GM21717 (cell line): ENCODE measurements at regions not wholly inside any gene's neighbourhood (a gene's known extent, or its start where the extent isn't known, plus 50 kb on each side); places are given as distances from the start of the nearest gene placed in this dataset.
"Not testable (repeated sequence)": the region's sequence is repeated elsewhere in the genome, so short reads cannot be mapped to it uniquely, and the experiment has no call there.

Experiments
- ATAC-seq: cut with Tn5 transposase; IDR thresholded peaks from one replicate; pipeline ENCODE4 v1.9.1; 2021; ENCODE audit warnings: mild to moderate bottlenecking, moderate library complexity; ENCODE audit not compliant: unreplicated experiment

DNA sequence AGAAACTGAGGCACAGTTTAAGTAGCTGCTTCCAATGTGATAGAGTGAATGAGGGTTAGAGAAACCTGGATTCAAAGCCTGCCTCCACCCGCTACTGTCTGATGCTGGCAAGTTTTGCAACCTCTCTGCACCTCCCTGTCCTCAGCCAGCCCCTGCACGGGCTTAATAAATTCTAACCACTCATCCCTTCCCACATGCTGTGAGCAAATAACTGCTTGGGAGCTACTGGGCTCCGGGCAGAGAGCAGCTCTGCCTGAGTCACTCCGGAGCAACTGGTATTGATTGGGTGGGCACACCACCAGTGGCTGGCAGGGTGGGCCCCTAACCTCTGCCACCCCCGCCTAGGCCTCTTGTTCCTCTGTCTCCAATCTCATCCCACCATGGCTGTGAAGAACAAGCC, 104.3 kb upstream of the SYT13 start:
- no peak for ATAC-seq

DNA sequence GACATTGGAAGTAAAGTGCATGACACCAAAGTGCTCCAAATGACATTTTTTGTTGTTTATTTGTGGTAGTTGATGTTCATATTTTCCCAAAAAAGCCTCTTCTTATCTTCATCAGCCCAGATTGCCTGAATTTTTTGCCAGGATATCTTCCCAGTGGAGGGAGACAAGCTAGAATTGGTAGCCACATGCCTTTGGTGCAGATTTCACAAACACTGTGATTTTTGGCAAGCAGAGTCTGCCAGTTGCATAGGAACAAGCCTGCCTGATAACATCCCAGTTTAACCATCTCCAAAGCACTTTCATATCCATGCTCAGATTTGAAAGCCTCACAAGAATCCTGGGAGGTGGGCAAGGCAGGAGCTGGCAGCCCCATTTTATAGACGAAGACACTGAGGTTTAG, 102.3 kb upstream of the SYT13 start:
- ATAC-seq: no peak

DNA sequence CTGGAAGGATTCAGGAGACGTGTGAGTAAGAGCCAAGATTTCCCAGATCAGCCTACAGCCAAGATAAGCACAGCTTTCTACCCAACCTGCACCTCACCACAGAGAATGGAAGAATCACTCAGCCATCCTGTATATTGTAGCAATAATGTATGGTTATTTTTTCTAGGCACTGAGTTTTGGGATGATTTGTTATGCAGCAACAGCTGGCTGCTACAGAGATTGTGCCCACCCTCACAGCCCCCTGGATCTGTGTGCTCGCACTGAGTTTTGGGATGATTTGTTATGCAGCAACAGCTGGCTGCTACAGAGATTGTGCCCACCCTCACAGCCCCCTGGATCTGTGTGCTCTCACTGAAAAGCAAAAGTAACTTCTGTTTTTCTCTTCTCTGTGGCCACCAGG, 101.7 kb upstream of the SYT13 start:
- ATAC-seq: not testable (repeated sequence)

DNA sequence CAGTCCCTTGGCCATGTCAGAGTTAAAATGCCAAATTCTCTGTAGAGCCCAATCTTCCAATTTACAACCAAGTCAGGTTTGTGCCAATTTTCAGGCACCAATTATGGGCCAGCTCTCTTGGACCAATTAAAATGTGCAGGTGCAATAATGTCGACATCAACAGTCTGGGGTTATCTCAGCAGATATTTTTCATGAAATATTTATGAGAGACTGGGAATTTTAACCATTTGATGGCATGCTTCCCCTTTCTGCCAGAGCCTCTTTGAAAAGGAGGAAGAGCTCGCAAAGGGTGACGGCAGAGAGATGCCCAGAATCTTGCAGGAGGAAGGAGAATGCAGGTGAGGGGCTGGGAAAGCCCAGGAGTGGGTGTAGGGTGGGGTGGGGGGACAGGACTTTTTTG, 100.8 kb upstream of the SYT13 start:
- no peak for ATAC-seq

DNA sequence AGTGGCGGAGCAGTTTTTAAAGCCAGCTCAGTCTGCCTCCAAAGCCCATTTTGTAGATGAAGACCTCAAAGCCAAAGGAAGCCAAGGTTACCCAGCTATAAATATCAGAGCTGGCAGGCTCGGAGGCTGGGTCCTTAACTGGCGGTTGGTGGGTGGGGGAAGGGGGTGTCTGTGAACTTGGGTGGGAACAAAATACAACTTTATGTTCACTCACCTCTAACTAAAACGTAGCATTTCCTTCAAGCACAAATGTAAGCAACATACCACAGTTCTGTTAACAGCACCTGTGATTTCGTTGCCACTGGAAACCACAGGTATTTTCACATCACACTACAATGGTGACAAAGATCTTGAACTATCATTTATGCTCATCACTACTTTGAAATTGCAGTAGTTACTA, 99.7 kb upstream of the SYT13 start:
- ATAC-seq: no peak

DNA sequence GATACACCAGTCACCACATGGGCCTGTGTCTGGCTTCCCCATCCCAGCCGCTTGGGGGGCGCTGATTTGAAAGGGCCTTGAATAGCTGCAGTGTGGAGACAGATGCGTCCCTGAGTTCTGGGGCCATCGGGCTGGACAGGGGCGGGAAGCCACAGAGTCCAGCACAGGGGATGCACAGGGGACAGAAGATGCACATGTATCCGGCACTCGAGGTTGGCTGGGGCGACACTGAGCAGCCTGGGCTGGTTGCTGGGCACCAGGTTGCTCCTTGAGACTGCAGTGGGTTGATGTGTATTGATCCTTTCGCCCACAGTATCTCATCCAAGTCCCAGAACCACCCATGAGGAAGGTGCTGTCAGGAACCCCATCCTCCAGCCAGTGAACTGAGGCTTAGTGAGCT, 99.3 kb upstream of the SYT13 start:
- ATAC-seq: no peak

DNA sequence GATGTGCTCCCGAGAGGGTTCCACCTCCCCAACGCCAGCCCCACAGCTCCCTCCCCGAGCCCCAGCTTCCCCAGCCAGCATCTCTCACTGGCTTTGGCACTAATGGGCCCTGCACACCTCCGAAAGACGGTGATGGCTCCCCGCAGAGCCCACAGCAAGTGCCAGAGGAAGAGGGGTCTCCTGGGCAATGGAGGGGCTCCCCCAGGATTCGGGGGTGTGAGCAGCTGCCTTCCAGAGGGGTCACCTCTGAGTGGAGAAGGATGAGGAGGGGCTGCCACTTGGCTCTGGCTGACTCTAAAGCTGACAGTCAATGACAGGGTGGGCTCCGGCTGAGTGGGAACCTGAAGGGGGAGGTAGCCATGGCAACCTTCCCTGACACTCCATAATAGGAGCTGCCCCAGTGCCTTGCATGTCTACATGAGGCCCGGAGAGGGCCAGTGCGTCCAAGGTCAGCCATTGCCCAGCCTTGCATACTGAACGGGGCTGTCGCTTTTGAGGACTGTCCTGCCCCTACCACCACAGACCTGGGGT, 98.6 kb upstream of the SYT13 start:
- ATAC-seq: no peak

DNA sequence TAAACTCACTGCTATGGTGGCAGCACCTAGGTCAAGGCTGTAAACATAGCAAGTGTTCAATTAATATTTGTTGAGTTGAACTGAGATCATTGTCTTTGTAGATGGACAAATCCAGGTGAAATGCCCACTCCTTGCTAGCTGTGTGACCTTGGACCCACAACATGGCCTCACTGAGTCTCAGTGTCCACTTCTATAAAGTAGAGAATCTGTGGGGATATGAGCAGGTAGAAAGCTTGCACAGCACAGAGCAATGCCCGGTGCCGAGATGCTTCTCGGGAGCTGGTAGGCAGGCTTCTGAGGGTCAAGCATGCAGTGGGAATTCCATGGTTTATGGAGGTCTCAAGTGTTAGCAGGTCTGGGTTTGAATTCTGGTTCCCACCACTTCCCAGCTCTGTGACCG, 97.9 kb upstream of the SYT13 start:
- no peak for ATAC-seq

DNA sequence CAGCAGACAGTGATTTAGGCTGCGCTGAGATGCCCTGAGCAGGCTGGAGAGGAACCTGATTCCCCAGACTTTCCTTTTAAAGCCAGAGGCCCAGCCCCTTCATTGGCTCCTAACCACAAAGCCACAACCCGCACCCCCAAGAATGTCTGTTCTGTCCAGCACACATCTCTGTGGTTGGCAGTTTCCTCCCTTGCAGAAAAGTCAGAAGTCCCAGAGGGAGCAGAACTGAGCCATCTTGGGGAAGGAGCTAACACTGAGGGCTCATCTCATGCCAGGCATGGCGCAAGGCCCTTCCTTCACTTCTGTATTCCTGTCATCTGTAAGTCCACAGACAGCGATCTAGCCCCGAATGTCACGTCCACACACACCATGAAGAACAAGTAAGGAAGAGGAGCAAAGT, 97.1 kb upstream of the SYT13 start:
- no peak for ATAC-seq

DNA sequence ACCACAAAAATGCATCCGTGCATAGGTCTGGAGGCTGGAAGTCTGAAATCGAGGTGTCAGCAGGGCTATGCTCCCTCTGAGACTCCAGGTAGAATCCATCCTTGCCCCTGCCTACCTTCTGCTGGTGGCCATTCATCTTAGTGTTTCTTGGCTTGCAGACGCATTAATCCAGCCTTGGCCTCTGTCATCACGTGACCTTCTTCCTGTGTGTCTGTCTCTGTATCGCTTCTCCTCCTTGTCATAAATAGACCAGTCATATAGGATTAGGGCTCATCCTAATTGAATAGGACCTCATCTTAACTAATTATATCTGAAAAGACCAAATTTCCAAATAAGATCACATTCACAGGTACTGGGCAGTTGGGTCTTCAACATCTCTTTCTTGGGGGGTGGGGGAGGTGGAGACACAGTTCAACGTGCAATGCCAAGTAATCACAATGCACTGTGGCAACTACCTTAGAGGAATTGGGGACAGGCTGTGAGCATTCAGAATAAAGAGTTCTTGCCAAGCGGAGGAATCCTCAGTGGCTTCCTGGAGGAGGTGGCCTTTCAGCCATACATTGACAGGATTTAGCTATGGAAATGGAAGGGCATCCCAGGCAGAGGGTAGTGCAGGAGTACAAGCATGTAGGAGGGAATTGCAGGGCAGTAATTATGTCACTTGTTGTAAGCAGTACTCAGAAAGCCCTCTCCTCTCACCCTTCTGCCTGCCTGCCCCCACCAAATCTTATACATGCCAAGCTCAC, 96.2 kb upstream of the SYT13 start:
- no peak for ATAC-seq

DNA sequence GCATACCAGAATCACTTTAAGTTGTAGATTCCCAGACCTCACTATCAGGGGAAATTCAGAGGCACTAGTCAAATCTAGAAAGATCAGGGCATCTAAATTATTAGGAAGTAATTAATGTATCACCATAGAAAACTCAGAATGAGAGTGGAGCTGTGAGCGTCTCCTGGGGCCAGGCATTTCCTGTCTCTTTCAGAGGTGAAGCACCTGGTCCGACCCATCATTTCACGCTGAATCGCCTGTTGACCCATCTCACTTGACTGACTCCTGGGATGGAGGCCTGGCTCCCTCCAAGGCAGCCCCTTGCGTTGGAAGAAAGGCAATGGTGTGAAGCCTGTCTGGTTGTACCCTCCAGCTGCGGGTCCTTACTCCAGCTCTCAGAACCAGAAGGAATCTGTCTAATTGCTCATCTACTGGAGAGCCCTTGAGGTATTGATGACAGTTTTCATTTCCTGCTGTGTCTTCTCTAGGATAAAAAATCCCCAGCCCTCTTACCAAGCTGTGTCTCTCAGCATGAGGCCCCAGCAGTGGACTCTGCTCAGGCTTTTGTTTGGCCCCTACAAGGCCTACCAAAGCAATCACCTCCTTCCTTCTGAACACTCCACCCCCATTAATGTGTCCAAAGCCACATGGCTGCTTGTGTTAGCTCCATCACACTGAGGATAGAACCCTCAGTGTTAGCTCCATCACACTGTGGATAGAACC, 93.2 kb upstream of the SYT13 start:
- ATAC-seq: no peak

DNA sequence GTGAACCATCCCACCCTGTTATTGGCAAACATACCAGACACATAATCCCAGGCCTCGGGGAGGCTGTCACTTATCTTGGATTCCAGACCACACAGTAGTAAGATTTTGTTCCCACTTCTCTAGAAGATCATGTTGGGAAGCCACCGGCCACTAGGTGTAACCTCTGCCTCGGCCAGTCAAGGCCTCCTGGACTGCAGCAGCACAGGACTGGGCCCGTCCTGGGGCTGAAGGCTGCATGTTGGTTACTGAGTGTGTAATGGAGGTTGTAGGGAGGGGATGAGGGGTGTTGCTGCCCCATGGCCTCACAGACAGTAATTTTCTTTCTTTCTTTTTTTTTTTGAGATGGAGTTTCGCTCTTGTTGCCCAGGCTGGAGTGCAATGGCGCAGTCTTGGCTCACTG, 92.4 kb upstream of the SYT13 start:
- no peak for ATAC-seq

DNA sequence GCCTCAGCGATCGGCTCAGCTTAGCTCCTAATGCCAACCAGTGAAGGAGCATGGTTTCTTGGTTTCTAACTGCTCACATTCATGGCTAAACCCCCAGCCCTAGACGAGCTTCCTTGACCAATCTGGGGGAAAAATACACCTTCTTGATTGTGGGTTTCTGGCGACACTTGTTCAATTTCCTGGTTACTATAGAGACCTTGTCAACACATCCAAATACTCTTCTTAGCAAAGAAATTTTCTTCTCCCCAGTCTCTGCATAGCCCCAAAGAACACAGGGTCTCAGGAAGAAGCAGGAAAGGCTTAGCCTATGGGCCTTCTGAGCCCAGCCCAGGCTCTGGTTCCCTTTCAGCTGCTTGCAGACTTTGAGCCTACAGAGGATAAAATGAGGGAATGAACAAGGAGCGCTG, 88.5 kb upstream of the SYT13 start:
- ATAC-seq: no peak

DNA sequence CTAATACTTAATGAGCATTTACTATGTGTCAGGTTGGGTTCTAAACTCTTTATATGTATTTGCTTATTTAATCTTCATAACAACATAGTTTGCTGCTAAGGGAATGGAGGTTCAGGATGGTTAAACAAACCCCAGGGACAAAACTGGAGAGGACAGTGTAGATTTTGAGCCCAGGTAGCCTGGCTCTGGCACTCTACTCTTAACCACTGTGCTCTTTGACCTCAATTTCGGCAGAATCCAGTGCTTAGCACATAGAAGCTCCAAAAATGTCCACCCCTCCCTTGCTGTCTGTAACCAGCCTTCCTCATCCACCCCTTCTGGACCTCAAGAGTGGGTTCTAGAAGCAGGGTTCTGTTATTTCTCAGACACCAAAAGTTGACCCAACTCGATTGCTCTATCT, 88.0 kb upstream of the SYT13 start:
- no peak for ATAC-seq

DNA sequence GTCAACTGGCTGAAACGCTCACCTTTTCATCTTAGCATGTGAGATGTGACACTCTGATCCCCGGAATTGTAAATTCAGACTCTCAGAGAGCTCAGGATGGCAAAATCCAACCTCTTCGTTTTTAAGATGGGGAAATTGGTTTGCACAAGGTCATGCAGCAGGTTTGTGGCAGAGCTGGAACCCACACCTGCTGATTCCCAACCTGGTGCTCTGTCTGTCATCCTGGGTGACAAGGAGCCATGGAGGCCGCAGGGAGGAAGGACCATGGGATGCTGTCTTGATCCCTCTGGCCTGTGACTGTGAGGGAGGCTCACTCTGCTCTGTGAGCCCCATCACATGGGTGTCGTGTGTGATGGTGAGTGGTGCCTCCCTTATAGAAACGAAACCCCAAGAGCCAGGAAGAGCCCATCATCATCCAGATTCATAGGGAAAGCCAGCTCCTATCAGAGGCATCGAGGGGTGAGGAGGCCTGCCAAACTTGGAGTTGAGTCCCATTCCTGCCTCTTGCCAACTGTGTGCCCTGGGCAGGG, 87.4 kb upstream of the SYT13 start:
- no peak for ATAC-seq

DNA sequence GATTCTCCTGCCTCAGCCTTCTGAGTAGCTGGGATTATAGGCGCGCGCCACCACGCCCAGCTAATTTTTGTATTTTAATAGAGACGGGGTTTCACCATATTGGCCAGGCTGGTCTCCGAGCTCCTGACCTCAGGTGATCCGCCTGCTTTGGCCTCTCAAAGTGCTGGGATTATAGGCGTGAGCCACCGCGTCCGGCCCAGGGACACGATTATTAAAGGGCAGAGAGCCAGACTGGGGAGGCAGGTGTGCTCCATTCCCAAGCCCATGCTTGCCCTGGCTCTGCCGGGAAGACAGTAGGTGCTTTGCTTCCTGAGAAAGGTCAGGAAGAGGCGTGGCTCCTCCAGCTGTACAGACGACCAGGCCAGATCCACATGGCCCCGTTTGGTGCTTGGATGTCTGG, 86.3 kb upstream of the SYT13 start:
- not testable (repeated sequence) for ATAC-seq

DNA sequence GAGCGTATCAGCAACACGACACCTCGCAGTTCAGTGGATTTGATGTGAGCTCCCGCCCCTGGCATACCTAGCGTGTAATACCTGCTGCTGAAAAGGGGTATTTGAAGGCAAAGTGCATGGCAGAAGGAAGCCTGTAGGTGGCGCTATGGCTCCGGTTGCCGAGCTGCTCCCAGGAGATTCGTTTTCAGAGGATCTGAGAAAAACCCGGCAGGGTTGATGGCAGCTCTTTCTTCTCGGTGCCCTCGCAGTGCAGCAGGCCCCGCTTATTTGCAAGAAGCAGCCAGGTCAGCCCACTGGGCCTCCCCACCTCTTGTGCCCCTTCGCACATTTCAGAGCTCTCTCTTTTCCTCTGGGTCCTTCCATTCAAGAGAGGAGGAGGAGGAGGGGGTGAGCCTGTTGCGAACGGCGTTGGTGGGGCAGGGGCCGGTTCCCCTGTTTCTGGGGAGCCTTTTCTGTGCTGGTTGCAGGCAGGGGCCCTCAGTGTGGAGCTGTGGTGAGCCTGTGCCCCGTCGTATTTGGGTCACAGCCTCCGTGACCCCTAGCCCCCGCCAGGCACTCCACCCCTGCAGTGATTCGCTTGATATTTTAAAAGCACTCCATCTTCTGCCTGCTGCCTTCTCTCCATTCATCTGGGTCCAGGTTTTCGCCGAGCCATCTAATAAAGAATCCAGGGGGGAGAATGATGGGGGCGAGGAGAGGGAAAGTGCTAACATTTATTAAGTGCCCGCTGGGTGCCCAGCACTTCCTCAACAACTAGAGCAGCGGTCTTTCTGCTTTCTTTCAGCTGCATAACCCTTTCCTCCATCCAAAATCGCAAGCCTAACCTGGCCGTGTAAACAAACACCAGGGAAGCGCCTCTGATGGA, 85.3 kb upstream of the SYT13 start:
- no peak for ATAC-seq

DNA sequence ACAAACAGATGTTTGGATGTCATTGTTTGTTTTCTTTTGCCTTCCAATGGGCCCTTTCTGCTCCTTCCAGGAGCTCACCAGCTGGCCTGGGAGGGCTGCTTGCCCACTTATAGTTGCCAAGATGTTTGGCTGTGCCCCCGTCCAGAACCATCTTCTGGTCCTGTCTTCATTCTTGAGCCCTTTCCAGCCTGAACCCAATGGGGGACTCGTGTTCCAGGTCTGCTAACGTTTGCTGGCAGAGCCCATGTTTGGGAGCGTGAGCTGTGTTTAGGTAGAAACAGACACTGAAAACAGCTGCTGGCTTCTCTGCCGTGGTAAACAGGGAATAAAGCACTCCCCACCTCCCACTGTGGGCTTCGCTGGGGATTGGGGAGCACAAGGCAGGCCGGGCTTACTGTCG, 83.2 kb upstream of the SYT13 start:
- ATAC-seq: no peak

DNA sequence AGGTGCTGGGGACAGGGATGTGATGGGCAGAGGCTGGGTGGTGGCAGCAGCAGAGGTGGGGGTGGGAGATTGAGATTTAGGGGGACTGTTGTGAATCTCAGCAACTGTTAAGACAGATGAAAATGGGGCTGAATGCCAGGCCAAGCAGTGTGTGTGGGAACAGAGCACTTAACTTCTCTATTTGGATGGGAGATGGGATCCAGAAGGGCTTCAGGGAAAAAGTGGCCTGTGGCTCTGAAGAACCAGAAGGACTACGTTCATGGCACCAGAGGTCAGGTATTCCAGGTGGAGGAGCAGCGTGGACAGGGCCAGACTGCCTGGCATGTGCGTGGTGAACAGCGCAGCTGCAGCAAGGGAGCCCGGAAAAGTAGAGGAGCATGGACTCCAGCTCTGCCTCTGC, 82.6 kb upstream of the SYT13 start:
- ATAC-seq: no peak

DNA sequence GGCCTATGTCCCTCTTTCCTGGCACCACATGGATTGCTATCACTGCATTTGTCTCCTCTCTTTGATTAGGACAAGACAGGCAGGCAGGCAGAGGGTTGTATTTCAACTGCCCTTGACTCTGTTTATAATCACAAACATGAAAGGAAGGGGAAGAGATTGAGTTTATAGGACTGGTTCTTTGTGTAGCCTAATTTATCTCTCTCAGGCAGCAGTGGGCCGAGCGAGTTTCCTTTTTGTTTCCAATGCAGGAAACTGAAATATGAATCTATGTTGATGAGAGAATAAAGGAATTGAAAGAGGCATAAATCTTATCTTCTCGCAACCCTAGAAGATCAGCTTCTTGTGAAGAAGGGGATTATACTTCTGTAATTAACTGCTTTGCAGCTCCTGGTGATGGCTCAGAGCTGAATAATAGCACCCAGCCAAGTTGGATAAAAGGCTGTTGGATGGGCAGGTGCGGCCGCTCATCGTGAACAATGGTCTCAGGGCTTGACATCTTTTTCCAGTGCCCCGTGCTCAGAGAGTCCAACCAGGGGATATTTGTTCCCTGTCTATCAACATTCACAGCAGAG, 80.6 kb upstream of the SYT13 start:
- no peak for ATAC-seq
